HT-29 (cell line): ENCODE measurements at regions not wholly inside any gene's neighbourhood (a gene's known extent, or its start where the extent isn't known, plus 50 kb on each side); places are given as distances from the start of the nearest gene placed in this dataset.
"Not testable (repeated sequence)": the region's sequence is repeated elsewhere in the genome, so short reads cannot be mapped to it uniquely, and the experiment has no call there.

Source experiments
- DNase-seq: peaks from one replicate; pipeline ENCODE4 v3.0.0-alpha.2; 2015; ENCODE audit warnings: low spot score

- DNase-seq: no peak
These were observed 501.4 kb upstream of the RGS6 start for GRCh38 chr14:71430678-71431376.

DNA sequence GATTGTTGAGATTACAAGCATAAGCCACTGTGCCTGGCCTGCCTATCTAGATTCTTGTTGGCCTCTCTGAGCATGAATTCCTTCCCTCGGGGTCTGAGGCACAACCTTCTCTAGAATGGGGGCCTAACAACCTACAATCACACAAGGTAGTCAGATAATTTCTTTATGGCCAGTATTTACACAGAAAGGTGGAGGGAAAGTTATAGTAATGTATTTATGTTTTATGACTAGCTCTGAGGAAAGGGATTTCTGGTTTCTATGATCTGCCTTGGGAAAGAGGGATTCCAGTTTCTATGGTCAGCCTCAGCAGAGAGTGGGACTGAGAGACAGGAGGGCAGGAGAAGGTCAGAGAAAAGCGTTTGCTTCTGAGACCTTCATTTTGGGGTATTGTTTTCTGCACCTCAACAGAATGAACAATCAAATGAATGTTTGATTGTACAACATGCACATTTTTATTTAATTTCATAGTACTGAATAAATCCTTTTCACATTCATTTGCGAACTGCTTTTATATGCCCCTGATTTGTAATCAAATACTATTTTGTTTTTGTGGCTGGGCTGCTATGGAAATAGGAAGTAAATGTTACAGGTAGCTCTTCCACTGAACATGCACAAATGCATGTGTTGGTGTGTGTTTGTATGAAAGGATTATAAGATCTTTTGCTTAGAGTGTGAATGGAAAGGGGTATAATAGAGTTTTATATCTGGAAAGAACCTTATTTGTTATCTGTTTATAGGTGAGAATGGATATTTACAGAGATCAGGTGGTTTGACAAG, 499.7 kb upstream of the RGS6 start:
- DNase-seq: no peak

- no peak for DNase-seq
These were observed 498.9 kb upstream of the RGS6 start for GRCh38 chr14:71433303-71433702.

DNA sequence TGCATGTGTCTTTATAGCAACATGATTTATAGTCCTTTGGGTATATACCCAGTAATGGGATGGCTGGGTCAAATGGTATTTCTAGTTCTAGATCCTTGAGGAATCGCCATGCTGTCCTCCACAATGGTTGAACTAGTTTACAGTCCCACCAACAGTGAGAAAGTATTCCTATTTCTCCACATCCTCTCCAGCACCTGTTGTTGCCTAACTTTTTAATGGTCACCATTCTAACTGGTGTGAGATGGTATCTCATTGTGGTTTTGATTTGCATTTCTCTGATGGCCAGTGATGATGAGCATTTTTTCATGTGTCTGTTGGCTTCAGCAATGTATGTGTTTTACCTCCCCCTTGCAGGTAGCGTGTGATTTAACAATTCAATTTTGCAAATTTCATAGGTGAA, 496.6 kb upstream of the RGS6 start:
- not testable (repeated sequence) for DNase-seq

GRCh38 chr14:71437870-71438269, 494.4 kb upstream of the RGS6 start:
- no peak for DNase-seq

DNA sequence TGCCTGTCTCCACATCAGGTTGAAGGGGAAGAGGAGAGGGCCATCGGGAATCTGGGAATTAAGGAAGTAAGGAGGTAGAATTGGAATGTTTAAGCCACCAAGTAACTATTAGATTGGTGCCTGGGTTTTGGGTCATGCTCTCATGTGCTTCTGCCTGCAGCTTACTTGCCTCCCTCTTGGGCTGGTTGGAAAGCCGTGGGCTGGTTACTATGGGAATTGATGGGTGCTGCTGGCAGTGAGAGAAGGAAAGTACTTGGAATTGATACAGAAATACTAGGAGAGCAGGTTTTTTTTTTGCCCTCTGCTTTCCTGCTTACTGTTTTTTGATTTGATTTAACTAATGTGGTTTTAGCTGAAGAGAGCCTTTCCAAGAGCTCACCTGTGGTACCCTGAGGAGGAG, 493.5 kb upstream of the RGS6 start:
- no peak for DNase-seq

GRCh38 chr14:71441126-71441525, 491.1 kb upstream of the RGS6 start:
- no peak for DNase-seq

DNA sequence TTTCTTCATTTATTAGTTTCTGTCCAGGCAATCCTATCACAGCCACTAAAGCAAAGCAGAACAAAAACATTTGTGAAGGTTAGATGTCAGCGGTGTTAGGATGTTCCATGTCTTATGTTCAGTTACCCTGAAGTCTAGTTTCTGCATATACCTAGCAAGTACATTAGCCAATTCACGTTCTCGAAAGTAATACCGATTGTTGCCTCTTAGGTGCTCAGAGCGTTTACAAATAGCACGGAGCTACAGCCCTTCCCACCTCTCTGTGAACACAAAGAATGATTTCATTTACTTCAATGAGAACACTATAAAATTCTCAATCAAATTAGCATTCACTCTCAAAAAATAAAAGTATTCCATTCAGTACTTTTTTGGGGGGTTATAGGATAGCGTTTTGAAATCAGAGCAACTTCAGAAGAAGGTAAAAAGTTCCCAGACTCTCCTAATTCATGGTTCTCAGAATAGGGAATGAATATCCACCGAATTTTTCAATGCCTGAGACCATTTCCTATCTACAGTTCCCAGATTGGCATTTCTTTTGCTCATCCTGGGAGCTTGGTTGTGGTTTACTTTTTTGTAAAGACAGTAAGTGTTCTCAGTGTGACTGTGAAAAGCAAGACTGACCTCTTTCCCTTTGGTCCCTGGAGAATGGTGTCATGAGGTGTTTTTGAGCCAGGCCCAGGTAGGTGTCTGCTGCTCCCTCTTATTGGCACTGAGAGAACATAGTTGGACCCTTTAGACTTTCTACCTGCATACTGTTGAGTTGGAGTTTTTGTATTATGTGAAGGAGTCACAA, 488.0 kb upstream of the RGS6 start:
- DNase-seq: no peak

- DNase-seq: no peak
These were observed 483.6 kb upstream of the RGS6 start for GRCh38 chr14:71448431-71449315.

DNA sequence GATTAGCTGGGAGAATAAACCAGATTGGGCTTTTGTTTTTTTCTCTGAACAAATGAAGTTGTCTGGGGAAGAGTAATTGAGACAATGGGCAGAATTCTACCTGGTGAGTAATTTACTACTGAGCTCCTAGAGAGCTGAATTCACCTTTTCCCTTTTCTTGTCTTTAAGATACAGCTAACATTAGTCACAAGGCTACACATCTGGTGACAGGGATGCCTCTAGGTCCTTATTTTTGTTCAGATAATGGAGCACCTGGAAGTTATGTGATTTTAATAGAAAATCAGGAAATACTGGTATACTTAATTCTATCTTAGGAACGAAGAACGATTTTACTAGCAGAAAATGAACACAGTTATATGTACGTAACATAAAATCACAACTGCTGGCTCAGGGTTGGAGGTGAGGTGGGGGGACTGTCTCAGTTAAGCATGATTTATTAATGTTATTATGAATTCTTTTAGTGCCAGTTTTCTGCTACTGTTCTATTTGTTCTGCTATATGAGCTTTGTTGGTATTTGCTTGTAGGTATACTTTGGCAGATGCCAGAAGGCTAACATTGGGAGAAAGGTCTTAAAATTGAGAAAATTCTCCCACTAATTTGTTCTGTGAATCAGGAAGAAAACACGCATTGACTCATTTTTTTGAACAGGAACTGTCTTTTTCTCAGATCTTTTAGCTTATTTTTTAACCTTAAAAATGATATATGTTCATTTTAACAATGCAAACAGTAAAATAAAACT, 482.7 kb upstream of the RGS6 start:
- no peak for DNase-seq

GRCh38 chr14:71451501-71451900, 480.7 kb upstream of the RGS6 start:
- DNase-seq: no peak

DNA sequence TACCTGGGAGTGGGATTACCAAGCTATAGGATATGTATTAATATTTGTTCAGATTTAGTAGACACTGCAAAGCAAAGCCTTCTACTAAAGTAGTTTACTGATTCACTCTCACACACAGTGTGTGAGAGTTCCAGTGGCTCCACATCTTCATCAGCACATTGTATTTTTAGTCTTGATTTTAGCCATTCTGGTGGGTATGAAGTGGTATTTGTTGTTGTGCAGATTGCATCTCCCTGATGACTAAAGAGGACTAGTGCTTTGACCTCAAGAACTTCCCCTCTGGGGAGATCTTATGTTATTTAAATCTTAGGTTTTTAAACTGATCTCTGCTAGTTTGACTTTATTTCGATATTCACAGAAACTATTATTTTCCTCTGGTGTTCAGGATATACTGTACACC, 479.7 kb upstream of the RGS6 start:
- no peak for DNase-seq

- no peak for DNase-seq
These were observed 479.2 kb upstream of the RGS6 start for GRCh38 chr14:71452987-71453386.

DNA sequence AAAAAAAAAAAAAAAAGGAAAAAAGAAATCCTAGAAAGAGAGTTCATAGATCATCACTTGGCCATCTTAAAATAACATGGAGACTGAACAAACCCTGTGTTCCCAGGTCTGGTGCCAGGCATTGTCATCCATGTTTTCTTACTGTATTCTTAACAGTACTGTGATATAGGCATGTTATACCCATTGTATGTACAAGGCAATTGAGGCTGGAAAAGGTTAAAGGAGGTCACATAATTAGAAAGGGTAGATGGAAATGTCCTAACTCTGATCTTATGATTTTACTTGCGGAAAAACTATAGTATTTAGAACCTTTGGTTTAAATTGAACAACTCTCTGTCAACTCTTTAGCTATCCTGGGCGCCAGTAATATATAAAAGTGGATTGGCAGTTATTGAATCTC, 478.2 kb upstream of the RGS6 start:
- no peak for DNase-seq

DNA sequence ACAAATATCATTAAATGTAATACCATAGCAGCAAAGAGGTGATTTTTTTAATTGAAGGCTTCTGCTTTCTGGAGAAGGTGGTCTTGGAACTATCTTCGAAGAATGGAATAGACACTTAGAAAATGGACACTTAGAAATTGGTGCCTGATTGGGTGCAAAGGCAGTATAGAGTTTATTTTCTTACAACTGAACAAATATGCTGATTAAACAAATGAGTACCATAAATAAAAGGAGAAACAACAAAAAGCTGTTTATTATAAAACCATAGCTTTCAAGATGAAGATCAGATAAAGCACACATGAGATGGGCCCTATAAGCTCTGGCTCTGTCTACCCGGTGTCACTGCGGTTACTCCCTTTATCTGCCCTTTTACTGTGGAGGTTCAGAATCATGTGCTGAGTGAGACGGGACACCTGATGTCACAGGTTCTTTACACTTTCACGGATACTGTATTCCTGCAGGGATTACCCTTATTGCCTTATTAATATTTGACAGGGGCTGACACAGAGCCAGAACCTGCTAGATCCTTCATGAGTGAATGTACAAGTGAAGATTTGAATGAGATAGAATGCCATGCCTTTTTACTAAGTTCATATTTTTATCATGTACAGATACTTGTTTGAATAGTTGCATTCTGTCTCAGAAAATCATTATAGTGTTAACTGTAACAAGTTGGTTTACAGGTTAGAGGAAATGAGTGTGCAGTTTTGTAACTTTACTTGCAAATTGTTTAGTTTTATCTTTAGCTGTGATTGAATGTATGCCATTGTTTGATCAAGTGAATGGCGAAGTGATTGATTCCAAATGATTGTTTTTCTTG, 477.5 kb upstream of the RGS6 start:
- DNase-seq: no peak

DNA sequence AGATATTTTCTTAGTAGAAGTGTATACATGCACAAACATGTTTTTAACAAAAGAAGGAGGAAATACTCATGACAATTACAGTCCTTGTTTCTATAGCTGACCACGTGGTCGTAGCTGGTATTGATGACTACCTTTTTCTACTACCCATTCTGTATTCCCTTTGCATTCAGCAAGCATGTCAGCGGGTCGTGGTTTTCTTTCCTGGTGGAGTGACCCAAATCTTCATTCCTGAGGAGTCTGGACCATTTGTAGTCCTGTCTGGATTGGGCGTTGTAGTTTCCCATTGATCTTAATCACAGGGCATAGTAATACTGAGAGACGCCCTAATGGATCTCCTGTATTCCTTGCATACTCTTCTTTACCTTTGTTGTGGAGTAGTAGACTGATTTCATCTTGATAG, 472.1 kb upstream of the RGS6 start:
- DNase-seq: no peak

GRCh38 chr14:71461617-71462016, 470.6 kb upstream of the RGS6 start:
- not testable (repeated sequence) for DNase-seq

- DNase-seq: no peak
These were observed 468.4 kb upstream of the RGS6 start for GRCh38 chr14:71463807-71464206.

GRCh38 chr14:71464840-71465239, 467.4 kb upstream of the RGS6 start:
- no peak for DNase-seq

DNA sequence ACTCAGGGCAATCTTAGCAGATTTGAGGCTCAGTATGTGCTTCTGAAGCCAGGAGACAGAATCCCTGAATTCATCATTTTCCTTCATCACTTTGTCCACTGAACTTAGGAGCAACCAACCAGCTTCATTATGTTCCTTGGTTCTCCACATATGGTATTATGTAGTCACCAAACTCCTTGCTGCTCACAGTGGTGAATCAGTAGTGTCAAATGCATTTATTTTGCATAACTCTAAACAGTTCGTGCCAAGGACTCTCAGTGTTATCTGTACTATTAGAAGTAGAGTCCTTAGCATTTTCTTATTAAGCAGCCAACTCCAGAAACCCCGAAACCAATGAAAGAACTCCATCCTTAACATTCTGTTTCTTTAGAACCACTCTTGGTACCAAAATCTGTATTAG, 466.9 kb upstream of the RGS6 start:
- no peak for DNase-seq
